HG03280 (cell line): ENCODE measurements at regions not wholly inside any gene's neighbourhood (a gene's known extent, or its start where the extent isn't known, plus 50 kb on each side); places are given as distances from the start of the nearest gene placed in this dataset.
"Not testable (repeated sequence)": the region's sequence is repeated elsewhere in the genome, so short reads cannot be mapped to it uniquely, and the experiment has no call there.

Experiments used
- ATAC-seq: cut with Tn5 transposase; IDR thresholded peaks from one replicate; pipeline ENCODE4 v1.9.1; 2021; ENCODE audit warnings: mild to moderate bottlenecking, moderate library complexity; ENCODE audit not compliant: unreplicated experiment

- ATAC-seq = no peak
These were observed 179.0 kb downstream of the BCAS1 start for GRCh38 chr20:53891306-53891894.

- ATAC-seq = no peak
These were observed 179.7 kb downstream of the BCAS1 start for GRCh38 chr20:53890443-53891305.

- ATAC-seq = no peak
These were observed 180.8 kb downstream of the BCAS1 start for GRCh38 chr20:53889411-53890148.

- ATAC-seq = no peak
These were observed 181.4 kb downstream of the BCAS1 start for GRCh38 chr20:53888951-53889350.

GRCh38 chr20:53888510-53888909 is 181.9 kb downstream of the BCAS1 start:
- ATAC-seq = no peak

- ATAC-seq = no peak
These were observed 182.4 kb downstream of the BCAS1 start for GRCh38 chr20:53887973-53888372.

- no peak for ATAC-seq
These were observed 185.4 kb downstream of the BCAS1 start for GRCh38 chr20:53884859-53885541.

- ATAC-seq = no peak
These were observed 187.1 kb downstream of the BCAS1 start for GRCh38 chr20:53883098-53883911.

- ATAC-seq = not testable (repeated sequence)
These were observed 187.9 kb downstream of the BCAS1 start for GRCh38 chr20:53882438-53882986.

GRCh38 chr20:53881362-53881761 is 189.0 kb downstream of the BCAS1 start:
- ATAC-seq = no peak

GRCh38 chr20:53880108-53880641 is 190.2 kb downstream of the BCAS1 start:
- ATAC-seq = no peak

GRCh38 chr20:53879048-53879684 is 191.2 kb downstream of the BCAS1 start:
- no peak for ATAC-seq

- no peak for ATAC-seq
These were observed 191.9 kb downstream of the BCAS1 start for GRCh38 chr20:53878262-53879047.

- ATAC-seq = no peak
These were observed 193.4 kb downstream of the BCAS1 start for GRCh38 chr20:53876956-53877355.

- no peak for ATAC-seq
These were observed 193.9 kb downstream of the BCAS1 start for GRCh38 chr20:53876470-53876869.

- no peak for ATAC-seq
These were observed 194.9 kb downstream of the BCAS1 start for GRCh38 chr20:53875452-53875851.

GRCh38 chr20:53874706-53875105 is 195.7 kb downstream of the BCAS1 start:
- no peak for ATAC-seq

- no peak for ATAC-seq
These were observed 196.3 kb downstream of the BCAS1 start for GRCh38 chr20:53874104-53874503.

- ATAC-seq = no peak
These were observed 197.2 kb downstream of the BCAS1 start for GRCh38 chr20:53873230-53873604.
